ENCODE measurements at regions not wholly inside any gene's neighbourhood (a gene's known extent, or its start where the extent isn't known, plus 50 kb on each side); places are given as distances from the start of the nearest gene placed in this dataset.

GRCh38 chr1:22363403-22364325 lies 88.0 kb upstream of the ZBTB40 start:
- CTCF ChIA-PET (ENCODE audit: low intra/inter-chr PET ratio, low total read pairs): no interaction called here
- Histone ChIP-seq H3K9me3 (ENCODE audit: low read length) (no peaks in the 10 kb centered on the region), H4K20me1 (ENCODE audit: insufficient read depth, low read length) (no peaks in the 10 kb centered on the region), H3K27ac (ENCODE audit: extremely low read length, insufficient read depth, low read length) (no peak overlapping the region), H3K9ac (ENCODE audit: insufficient read depth, low read depth, low read length) (no peak overlapping the region), H3K36me3 (replicated peaks in 1 of 2; ENCODE audit: control insufficient read depth in 1 of 2, insufficient read depth in 2 of 2, low read length in 2 of 2) (no peaks in the 10 kb centered on the region), H3K79me2 (ENCODE audit: insufficient read depth, low read length) (no peaks in the 10 kb centered on the region), H2AFZ (ENCODE audit: low read length) (no peak overlapping the region), H3K4me3 (replicated peaks in 1 of 3; ENCODE audit: insufficient read depth in 1 of 3, low read depth in 2 of 3, low read length in 3 of 3) (no peak overlapping the region), H3K4me1 (ENCODE audit: insufficient read depth, low read length) (peaks cover 15% of the 10 kb centered on the region), H3K27me3 (ENCODE audit: control insufficient read depth in 1 of 2, insufficient read depth in 2 of 2, low read length in 2 of 2) (peaks cover 12 to 66% of the 10 kb centered on the region in 2 experiments), H3K4me2 (ENCODE audit: low read depth, low read length) (no peak overlapping the region)
- TF ChIP-seq CTCF (CRISPR knock-in tag; IDR thresholded peaks at IDR 0.05): no peak
- peak; percentile 66; the same call in 1 of the 2 replicates for TF ChIP-seq ZNF768 (CRISPR knock-in tag; IDR thresholded peaks at IDR 0.05)
- no TSS peak for BruUV-seq (replicated peaks)
- intact Hi-C loops (cut with micrococcal nuclease; ENCODE audit: unreplicated experiment) (no loop called here), in situ Hi-C loops (cut with HindIII; ENCODE audit: extremely low pct_ligation_motif_present, low pct_unique_long_range_greater_than_20kb) (no loop called here)
- FAIRE-seq: no peak
- no peak for ATAC-seq
- POLR2A ChIA-PET: no interaction called here
- 37% methylated on average over 9 of the region's 13 CpGs for WGBS (ENCODE audit: low lambda C conversion rate)
- no peak for DNase-seq (ENCODE audit: low spot score)

- ChIA-PET POLR2A (no interaction called here), CTCF (ENCODE audit: low intra/inter-chr PET ratio, low total read pairs) (no interaction called here)
- Histone ChIP-seq H4K20me1 (ENCODE audit: insufficient read depth, low read length) (no peaks in the 10 kb centered on the region), H3K9me3 (ENCODE audit: low read length) (no peaks in the 10 kb centered on the region), H3K9ac (ENCODE audit: insufficient read depth, low read depth, low read length) (no peak overlapping the region), H2AFZ (ENCODE audit: low read length) (no peak overlapping the region), H3K4me3 (replicated peaks in 1 of 3; ENCODE audit: insufficient read depth in 1 of 3, low read depth in 2 of 3, low read length in 3 of 3) (no peak overlapping the region), H3K79me2 (ENCODE audit: insufficient read depth, low read length) (no peaks in the 10 kb centered on the region), H3K4me2 (ENCODE audit: low read depth, low read length) (no peak overlapping the region), H3K27me3 (ENCODE audit: control insufficient read depth in 1 of 2, insufficient read depth in 2 of 2, low read length in 2 of 2) (peaks cover 12 to 60% of the 10 kb centered on the region in 2 experiments), H3K4me1 (ENCODE audit: insufficient read depth, low read length) (peaks cover 17% of the 10 kb centered on the region), H3K27ac (ENCODE audit: extremely low read length, insufficient read depth, low read length) (no peak overlapping the region), H3K36me3 (replicated peaks in 1 of 2; ENCODE audit: control insufficient read depth in 1 of 2, insufficient read depth in 2 of 2, low read length in 2 of 2) (no peaks in the 10 kb centered on the region)
- 71% methylated on average over 5 of the region's 5 CpGs for WGBS (ENCODE audit: low lambda C conversion rate)
- FAIRE-seq (no peak), ATAC-seq (no peak), DNase-seq (ENCODE audit: low spot score) (no peak)
- intact Hi-C loops (cut with micrococcal nuclease; ENCODE audit: unreplicated experiment) (no loop called here), in situ Hi-C loops (cut with HindIII; ENCODE audit: extremely low pct_ligation_motif_present, low pct_unique_long_range_greater_than_20kb) (no loop called here)
- no TSS peak for BruUV-seq (replicated peaks)
- no peak for TF ChIP-seq ZNF264 (CRISPR knock-in tag; IDR thresholded peaks at IDR 0.05)
- TF ChIP-seq GTF2F1 (IDR thresholded peaks at IDR 0.05; ENCODE audit: low read length): no peak
- no peak for TF ChIP-seq ZBTB21 (CRISPR knock-in tag; IDR thresholded peaks at IDR 0.05)
- TF ChIP-seq POLR2AphosphoS5 (IDR thresholded peaks at IDR 0.05; ENCODE audit: low read depth, low read length): no peak
- no peak for TF ChIP-seq ETV5 (CRISPR knock-in tag; IDR thresholded peaks at IDR 0.05; ENCODE audit: borderline replicate concordance)
- TF ChIP-seq ZNF597 (CRISPR knock-in tag; IDR thresholded peaks at IDR 0.05): no peak
- no peak for TF ChIP-seq FUBP1 (CRISPR knock-in tag; IDR thresholded peaks at IDR 0.05; ENCODE audit: borderline replicate concordance)
- TF ChIP-seq ZNF20 (CRISPR knock-in tag; IDR thresholded peaks at IDR 0.05): no peak
These were observed 87.4 kb upstream of the ZBTB40 start for GRCh38 chr1:22364326-22364650.

All from HepG2 (cell line).